ENCODE measurements at regions not wholly inside any gene's neighbourhood (a gene's known extent, or its start where the extent isn't known, plus 50 kb on each side); places are given as distances from the start of the nearest gene placed in this dataset.
"Not testable (repeated sequence)": the region's sequence is repeated elsewhere in the genome, so short reads cannot be mapped to it uniquely, and the experiment has no call there.

GRCh38 chr4:154164931-154165839 lies 326.4 kb downstream of the DCHS2 start:
- peak; percentile 95 for DNase-seq

- no peak for DNase-seq
These were observed 330.9 kb downstream of the DCHS2 start for GRCh38 chr4:154160519-154161301.

- no peak for DNase-seq
These were observed 333.0 kb downstream of the DCHS2 start for GRCh38 chr4:154158361-154159155.

- DNase-seq, result no peak
These were observed 339.1 kb downstream of the DCHS2 start for GRCh38 chr4:154152546-154152945.

GRCh38 chr4:154149236-154149635 lies 342.4 kb downstream of the DCHS2 start:
- not testable (repeated sequence) for DNase-seq

GRCh38 chr4:154143720-154144119 lies 347.9 kb downstream of the DCHS2 start:
- no peak for DNase-seq

- no peak for DNase-seq
These were observed 348.9 kb downstream of the DCHS2 start for GRCh38 chr4:154142664-154143063.

- no peak for DNase-seq
These were observed 350.7 kb downstream of the DCHS2 start for GRCh38 chr4:154140869-154141268.

GRCh38 chr4:154137320-154137905 lies 348.5 kb upstream of the SFRP2 start:
- DNase-seq, result no peak

- DNase-seq, result no peak
These were observed 346.7 kb upstream of the SFRP2 start for GRCh38 chr4:154135576-154135975.

- peak; percentile 62 for DNase-seq
These were observed 343.5 kb upstream of the SFRP2 start for GRCh38 chr4:154132406-154132805.

- DNase-seq, result peak; percentile 43
These were observed 337.4 kb upstream of the SFRP2 start for GRCh38 chr4:154126276-154126675.

- no peak for DNase-seq
These were observed 336.5 kb upstream of the SFRP2 start for GRCh38 chr4:154125340-154125739.

- DNase-seq, result peak; percentile 96
These were observed 335.8 kb upstream of the SFRP2 start for GRCh38 chr4:154124539-154125255.

- no peak for DNase-seq
These were observed 335.0 kb upstream of the SFRP2 start for GRCh38 chr4:154123897-154124296.

- no peak for DNase-seq
These were observed 331.9 kb upstream of the SFRP2 start for GRCh38 chr4:154120690-154121345.

GRCh38 chr4:154120006-154120676 lies 331.3 kb upstream of the SFRP2 start:
- no peak for DNase-seq

GRCh38 chr4:154119317-154119716 lies 330.4 kb upstream of the SFRP2 start:
- no peak for DNase-seq

GRCh38 chr4:154117726-154118125 lies 328.8 kb upstream of the SFRP2 start:
- not testable (repeated sequence) for DNase-seq

- DNase-seq, result no peak
These were observed 318.5 kb upstream of the SFRP2 start for GRCh38 chr4:154107337-154107736.

- no peak for DNase-seq
These were observed 299.9 kb upstream of the SFRP2 start for GRCh38 chr4:154088741-154089140.

Measured in fibroblast of skin of back (primary cell).